ENCODE measurements at regions not wholly inside any gene's neighbourhood (a gene's known extent, or its start where the extent isn't known, plus 50 kb on each side); places are given as distances from the start of the nearest gene placed in this dataset.

- Histone ChIP-seq H3K27me3 (ENCODE audit: control insufficient read depth, insufficient read depth, low read length) (no peaks in the 10 kb centered on the region), H3K36me3 (ENCODE audit: control insufficient read depth, insufficient read depth, low read length) (no peaks in the 10 kb centered on the region), H3K4me3 (ENCODE audit: low read depth, low read length) (no peak overlapping the region)
- no peak for FAIRE-seq
- peak; percentile 30 for DNase-seq (ENCODE audit: low read depth)
- no peak for TF ChIP-seq CTCF (IDR thresholded peaks at IDR 0.05; ENCODE audit: insufficient read depth, low read length, severe bottlenecking)
Measured at GRCh38 chr6:139801571-139802321, 427.3 kb upstream of the CITED2 start.

- Histone ChIP-seq H3K27me3 (ENCODE audit: control insufficient read depth, insufficient read depth, low read length) (no peaks in the 10 kb centered on the region), H3K36me3 (ENCODE audit: control insufficient read depth, insufficient read depth, low read length) (no peaks in the 10 kb centered on the region), H3K4me3 (ENCODE audit: low read depth, low read length) (no peak overlapping the region)
- TF ChIP-seq CTCF (IDR thresholded peaks at IDR 0.05; ENCODE audit: insufficient read depth, low read length, severe bottlenecking): no peak
- DNase-seq (ENCODE audit: low read depth) (no peak), FAIRE-seq (no peak)
Measured at GRCh38 chr6:139800837-139801236, 426.4 kb upstream of the CITED2 start.

- no peak for TF ChIP-seq CTCF (IDR thresholded peaks at IDR 0.05; ENCODE audit: insufficient read depth, low read length, severe bottlenecking)
- H3K4me3 ChIP-seq (ENCODE audit: low read depth, low read length): no peak overlapping the region
- H3K27me3 ChIP-seq (ENCODE audit: control insufficient read depth, insufficient read depth, low read length): no peaks in the 10 kb centered on the region
- H3K36me3 ChIP-seq (ENCODE audit: control insufficient read depth, insufficient read depth, low read length): no peaks in the 10 kb centered on the region
- DNase-seq (ENCODE audit: low read depth) (no peak), FAIRE-seq (no peak)
Measured at GRCh38 chr6:139790527-139790926, 416.1 kb upstream of the CITED2 start.

- FAIRE-seq (no peak), DNase-seq (ENCODE audit: low read depth) (no peak)
- no peak for TF ChIP-seq CTCF (IDR thresholded peaks at IDR 0.05; ENCODE audit: insufficient read depth, low read length, severe bottlenecking)
- Histone ChIP-seq H3K4me3 (ENCODE audit: low read depth, low read length) (no peak overlapping the region), H3K27me3 (ENCODE audit: control insufficient read depth, insufficient read depth, low read length) (no peaks in the 10 kb centered on the region), H3K36me3 (ENCODE audit: control insufficient read depth, insufficient read depth, low read length) (no peaks in the 10 kb centered on the region)
Measured at GRCh38 chr6:139784222-139784769, 409.8 kb upstream of the CITED2 start.

- H3K27me3 ChIP-seq (ENCODE audit: control insufficient read depth, insufficient read depth, low read length): no peaks in the 10 kb centered on the region
- TF ChIP-seq CTCF (IDR thresholded peaks at IDR 0.05; ENCODE audit: insufficient read depth, low read length, severe bottlenecking): no peak
- DNase-seq (ENCODE audit: low read depth) (no peak), FAIRE-seq (peak; percentile 76)
- no peak overlapping the region for H3K4me3 ChIP-seq (ENCODE audit: low read depth, low read length)
- no peaks in the 10 kb centered on the region for H3K36me3 ChIP-seq (ENCODE audit: control insufficient read depth, insufficient read depth, low read length)
Measured at GRCh38 chr6:139779988-139780774, 405.7 kb upstream of the CITED2 start.

All from bronchial epithelial cell (primary cell).